Mucosa of gallbladder (tissue), 1 donor: ENCODE measurements at regions not wholly inside any gene's neighbourhood (a gene's known extent, or its start where the extent isn't known, plus 50 kb on each side); places are given as distances from the start of the nearest gene placed in this dataset.
A peak's percentile ranks its signal among the peaks of the same experiment; 100 is the strongest.

Experiments used
- DNase-seq: peaks from one replicate; pipeline ENCODE4 v3.0.0-alpha.2; 2020; ENCODE audit warnings: low spot score
- donor health status: DM: no; HTN: no; CAD: no.

GRCh38 chr11:10358696-10359095, 53.8 kb downstream of the ADM start:
- no peak for DNase-seq

DNA sequence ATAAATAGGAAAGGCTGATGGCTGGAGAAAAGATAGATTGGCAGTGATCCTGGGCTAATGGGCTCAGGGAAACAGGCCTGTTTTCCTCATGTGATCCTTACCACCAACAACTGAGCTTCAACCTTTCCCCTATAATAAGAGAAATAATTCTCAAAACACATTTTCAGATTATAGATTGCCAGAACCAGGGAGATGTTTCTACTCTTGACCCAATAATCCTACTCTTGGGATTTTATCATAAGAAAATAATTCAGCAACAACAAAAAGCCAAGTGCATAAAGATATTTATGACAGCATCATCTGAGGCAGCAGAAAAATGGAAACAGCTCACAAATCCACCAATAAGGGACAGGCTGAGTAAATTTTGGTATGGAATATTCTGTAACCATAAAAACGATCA, 54.3 kb downstream of the ADM start:
- no peak for DNase-seq

DNA sequence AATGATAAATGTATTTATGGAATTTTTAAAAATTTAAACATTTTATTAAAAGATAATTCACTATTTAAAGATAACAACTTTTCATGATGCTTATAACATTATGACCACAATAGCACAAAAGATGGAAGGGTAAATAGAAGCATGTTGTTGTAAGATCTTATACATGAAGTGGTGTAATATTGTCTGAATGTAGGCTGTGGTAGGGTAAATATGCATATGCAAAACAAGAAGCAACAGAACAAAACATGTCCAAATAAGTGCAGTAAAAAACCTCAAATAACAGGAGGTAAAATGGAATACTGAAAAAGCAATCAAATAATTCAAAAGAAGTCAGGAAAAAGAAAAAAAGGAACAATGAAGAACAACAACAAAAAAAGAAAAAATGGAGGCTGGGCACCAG, 56.0 kb downstream of the ADM start:
- DNase-seq, result no peak

DNA sequence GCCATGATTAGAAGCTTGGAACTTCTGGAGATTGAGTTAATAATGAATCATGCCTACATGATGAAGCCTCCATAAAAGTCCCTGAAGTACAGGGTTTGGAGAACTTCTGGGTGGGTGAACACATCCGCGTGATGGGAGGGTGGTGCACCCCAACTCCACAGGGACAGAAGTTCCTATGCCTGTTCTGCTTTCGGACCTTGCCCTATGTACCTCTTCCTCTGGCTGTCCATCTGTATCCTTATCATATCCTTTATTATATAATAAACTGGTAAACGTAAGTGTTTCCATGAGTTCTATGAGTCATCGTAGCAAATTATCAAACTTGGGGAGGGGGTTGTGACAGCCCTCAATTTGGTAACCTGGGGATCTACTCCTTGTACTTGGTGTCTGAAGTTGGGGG, 60.2 kb downstream of the ADM start:
- DNase-seq, result no peak

DNA sequence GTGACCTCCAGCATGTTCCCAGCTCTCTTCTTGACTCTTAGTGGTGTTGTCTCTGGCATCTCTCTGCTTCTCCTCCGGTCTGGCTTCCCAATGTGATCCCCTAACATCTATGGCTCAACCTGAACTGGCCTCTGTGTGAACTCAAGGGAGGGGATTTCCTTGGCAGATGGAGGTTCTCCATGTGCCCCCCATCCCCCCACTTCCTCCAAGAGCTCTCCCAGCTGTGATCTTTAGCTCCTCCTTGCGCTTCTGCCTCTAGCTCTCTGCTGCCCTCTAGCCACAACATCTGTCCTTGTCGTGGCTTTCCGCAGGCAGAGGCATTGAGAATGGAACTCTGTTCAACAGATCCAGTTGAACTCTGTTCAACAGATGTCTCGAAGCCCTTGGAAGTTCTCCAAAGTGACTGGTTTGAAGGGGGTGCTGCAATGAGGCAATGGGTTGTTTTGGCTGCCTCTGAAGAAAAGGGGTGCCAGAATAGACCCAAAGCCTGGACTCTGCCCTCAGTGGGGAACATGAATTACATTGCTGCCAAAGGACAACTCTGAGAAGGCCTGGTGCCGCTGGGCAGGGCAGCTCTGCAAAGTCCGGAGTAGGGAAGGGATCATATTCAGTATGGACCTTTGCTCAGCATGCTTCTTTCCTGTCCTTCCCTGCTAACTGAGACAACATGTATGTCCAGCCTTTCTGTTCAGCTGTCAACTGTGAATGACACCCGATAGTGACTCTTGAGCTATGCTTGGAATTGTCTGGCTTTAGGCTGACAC, 61.9 kb downstream of the ADM start:
- peak; percentile 88 for DNase-seq

GRCh38 chr11:10371926-10372641, 67.2 kb downstream of the ADM start:
- DNase-seq, result no peak

- DNase-seq, result no peak
These were observed 68.5 kb downstream of the ADM start for GRCh38 chr11:10373340-10373739.

DNA sequence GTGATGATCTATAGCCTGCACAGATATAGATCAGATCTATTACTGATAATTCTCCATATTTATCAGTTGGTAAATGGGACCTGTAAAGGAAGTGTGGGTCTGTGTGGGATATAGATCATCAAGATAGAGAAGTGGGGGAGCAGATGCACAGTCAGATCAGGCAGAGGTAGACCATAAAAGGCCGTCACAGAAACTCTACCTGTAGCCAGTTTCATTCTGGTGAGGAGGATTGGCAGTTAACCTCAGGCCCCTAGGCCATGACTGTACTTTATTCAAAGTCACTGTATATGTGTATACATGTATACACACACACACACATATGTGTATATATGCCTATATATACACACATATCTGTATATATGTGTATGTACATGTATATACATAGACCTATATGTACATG, 69.1 kb downstream of the ADM start:
- no peak for DNase-seq

DNA sequence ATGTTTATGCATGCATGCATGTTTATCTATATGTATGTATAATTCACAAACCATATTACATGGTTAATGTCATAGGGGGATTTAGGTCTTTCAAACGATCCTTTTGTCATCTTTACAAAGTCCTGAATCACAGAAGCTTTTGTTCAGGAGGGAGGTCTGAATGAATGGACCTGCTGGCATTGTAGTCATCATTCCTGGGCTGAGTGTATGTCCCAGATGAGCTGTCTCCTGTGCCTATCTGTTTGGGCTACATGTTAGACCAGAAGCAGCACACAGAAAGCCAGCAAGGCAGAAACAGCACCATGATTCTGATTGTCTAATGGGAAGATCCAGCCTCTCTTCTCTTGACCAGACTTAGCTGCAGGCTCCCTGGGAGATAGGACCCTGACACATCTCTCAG, 69.5 kb downstream of the ADM start:
- DNase-seq, result no peak

DNA sequence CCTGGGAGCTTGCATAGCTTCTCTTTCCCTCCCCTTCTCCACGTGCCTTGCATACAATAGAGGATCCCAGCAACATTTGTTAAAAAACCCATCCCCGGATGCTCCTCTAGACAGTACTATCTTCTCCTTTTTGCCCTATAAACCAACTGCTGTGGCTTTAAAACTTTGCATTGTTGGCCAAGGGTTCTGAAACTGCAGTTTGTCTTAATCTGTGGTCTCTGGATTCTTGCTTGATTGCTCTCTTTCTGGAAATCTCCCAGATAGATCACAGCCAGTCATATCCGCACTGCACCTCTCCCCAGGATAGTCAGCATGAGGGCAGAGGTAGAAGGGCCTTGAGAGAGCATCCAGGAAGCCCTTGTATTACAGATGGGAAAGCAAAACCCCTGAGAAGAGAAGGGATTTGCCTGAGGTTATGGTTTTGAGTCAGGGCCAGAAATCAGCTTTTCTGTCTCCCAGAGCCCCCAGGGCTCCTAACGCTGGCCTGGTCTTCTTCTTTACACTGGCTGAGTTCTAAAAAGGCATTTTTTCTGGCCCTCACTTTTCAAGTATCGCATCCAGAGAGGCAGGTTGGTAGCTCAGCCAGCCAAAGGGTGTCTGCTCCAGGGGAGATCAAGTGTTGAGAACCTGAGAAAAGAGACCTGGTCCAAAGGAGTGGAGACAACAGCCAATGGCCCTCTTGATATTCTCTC, 70.6 kb downstream of the ADM start:
- no peak for DNase-seq

GRCh38 chr11:10376061-10376460, 71.2 kb downstream of the ADM start:
- no peak for DNase-seq

GRCh38 chr11:10377183-10377582, 72.3 kb downstream of the ADM start:
- DNase-seq, result no peak

GRCh38 chr11:10378362-10378761, 73.5 kb downstream of the ADM start:
- DNase-seq, result no peak

GRCh38 chr11:10379022-10379421, 74.1 kb downstream of the ADM start:
- DNase-seq, result no peak

- no peak for DNase-seq
These were observed 74.6 kb downstream of the ADM start for GRCh38 chr11:10379426-10379825.

DNA sequence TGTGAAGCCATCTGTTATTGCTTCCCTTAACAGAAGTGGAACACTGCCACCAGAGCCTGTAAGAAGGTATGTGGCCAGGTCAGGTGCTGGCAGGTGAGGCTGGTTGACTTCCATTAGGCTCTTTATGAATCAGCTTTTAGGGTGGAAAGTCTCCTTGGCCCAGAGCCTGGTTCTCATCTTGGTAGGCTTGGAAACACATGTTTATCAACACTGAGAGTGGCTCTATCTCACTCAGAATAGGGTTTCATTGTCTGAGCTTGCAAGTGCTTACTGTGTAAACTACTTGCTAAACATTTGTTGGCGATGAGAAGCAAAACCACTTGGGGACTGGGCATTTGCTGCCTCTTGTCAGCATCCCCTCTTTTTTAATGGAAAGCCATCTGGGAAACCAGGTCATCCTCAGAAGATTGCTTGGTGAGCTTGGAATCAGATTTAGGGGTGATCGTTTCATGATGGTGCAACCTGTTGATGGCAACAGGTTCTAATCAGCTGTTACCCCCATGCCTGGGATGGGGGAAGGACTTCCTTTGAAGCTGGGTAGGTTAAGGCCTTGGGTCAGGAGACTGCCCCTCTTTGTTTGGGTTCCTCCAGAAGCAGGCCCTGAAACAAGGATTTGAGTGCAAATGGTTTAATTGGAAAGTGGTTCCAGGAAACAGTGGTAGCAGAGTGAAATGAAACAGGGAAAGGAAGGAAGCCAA, 75.0 kb upstream of the AMPD3 start:
- no peak for DNase-seq

DNA sequence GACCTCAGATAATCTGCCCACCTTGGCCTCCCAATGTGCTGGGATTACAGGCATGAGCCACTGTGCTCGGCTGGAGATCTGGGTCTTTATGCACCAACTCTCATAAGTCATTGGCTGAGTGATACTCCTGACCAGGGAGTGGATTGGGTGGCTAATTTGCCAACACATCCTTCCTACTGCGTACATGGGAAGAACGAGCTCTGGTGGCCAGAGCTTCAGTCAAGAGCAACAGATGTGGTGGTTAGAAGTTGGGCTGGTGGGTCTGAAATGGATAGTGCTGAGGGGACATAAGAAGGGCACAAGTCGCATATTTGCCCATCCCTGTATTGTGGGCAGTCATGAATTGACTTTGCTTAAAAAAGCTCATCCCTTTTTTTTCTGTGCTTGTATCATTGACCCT, 74.1 kb upstream of the AMPD3 start:
- no peak for DNase-seq

DNA sequence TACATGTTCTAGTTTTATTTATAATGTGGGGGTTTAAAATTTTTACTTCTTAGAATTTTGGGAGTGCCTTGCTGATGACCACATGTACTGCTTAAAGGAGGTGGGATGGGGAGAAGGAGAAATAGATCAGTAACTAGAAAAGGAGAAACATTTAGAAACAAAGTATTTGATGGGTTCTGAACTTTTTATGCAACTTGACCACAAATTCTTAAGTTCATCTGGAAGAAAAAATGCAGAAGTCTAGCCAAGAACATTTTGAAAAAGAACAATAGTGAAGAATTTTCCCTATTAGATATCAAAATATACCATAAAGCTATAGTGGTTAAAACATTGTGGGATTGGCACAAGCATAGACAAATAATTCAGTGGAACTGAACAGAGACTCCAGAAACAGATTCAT, 73.3 kb upstream of the AMPD3 start:
- no peak for DNase-seq

DNA sequence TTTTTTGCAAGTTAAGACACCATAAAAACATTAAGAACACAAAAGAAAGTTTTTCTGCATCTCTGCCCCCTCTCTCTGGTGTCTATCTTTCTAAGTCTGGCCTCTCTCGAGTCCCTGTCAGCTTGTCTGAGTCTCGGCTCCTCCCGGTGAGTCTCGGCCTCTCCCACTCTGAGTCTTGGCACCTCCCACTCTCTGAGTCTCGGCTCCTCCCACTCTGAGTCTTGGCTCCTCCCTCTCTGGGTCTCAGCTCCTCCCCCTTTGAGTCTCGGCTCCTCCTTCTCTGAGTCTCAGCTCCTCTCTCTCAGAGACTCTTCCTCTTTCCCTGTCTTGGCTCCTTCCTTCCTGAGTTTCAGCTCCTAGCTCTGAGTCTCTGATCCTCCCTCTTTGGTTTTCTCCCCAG, 72.5 kb upstream of the AMPD3 start:
- no peak for DNase-seq

DNA sequence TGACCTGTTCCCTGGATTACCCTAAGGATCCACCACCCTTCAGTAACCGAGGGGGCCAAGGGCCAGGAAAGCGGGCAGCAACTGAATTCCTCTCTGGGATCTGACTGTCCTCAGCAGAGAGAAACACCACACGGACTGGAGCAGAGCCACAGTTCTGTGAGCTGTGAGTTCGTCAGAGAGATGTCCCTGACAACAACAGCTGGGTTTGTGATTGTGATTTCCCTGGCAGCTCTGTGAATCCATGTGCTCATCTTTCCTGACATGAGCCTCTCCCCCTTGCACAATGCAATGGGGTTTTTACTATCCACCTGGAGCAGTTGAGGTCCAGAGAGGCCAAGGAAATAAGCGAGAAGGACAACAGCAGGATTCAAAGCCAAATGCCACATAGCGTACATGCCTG, 69.4 kb upstream of the AMPD3 start:
- DNase-seq, result peak; percentile 65

DNA sequence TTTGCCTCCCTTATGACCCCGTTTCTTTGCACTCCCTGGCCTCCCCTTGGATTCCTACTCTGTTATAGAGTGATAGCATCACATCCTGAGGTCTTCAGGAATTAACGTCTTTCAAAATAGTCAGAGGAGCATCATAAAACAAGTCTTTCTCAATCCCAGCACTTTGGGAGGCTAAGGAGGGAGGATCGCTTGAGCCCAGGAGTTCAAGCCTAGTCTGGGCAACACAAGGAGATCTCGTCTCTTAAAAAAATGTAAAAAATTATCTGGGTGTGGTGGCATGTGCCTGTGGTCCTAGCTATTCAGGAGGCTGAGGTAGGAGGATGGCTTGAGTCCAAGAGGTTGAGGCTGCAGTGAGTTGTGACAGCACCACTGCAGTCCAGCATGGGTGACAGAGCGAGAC, 68.7 kb upstream of the AMPD3 start:
- no peak for DNase-seq

DNA sequence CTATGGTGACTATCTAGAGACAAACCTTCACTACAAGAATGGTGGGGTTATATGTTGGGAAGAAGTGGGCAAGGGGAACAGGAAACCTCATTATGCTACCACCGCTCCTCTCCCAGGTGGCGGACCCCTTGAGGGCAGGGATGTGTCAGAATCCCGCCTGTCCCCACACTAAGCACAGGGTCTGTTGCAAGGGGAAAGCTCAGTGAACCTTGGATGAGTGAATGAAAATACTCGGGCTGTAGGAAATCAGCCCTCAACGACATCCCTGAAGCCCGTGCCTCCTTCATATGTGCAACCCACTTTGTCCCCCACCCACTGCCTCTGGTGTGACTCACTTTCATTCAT, 68.2 kb upstream of the AMPD3 start:
- DNase-seq, result no peak
